ENCODE measurements at regions not wholly inside any gene's neighbourhood (a gene's known extent, or its start where the extent isn't known, plus 50 kb on each side); places are given as distances from the start of the nearest gene placed in this dataset.
"Not testable (repeated sequence)": the region's sequence is repeated elsewhere in the genome, so short reads cannot be mapped to it uniquely, and the experiment has no call there.

- DNase-seq = no peak
- intact Hi-C loops (cut with micrococcal nuclease) = no loop called here
- no peak overlapping the region for H3K4me3 ChIP-seq
- H3K27ac ChIP-seq (replicated peaks) = no peak overlapping the region
- no peaks in the 10 kb centered on the region for H3K27me3 ChIP-seq (ENCODE audit: low read depth)
- TF ChIP-seq, protein P1, sequence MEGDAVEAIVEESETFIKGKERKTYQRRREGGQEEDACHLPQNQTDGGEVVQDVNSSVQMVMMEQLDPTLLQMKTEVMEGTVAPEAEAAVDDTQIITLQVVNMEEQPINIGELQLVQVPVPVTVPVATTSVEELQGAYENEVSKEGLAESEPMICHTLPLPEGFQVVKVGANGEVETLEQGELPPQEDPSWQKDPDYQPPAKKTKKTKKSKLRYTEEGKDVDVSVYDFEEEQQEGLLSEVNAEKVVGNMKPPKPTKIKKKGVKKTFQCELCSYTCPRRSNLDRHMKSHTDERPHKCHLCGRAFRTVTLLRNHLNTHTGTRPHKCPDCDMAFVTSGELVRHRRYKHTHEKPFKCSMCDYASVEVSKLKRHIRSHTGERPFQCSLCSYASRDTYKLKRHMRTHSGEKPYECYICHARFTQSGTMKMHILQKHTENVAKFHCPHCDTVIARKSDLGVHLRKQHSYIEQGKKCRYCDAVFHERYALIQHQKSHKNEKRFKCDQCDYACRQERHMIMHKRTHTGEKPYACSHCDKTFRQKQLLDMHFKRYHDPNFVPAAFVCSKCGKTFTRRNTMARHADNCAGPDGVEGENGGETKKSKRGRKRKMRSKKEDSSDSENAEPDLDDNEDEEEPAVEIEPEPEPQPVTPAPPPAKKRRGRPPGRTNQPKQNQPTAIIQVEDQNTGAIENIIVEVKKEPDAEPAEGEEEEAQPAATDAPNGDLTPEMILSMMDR (IDR thresholded peaks at IDR 0.05; ENCODE audit: borderline replicate concordance) = no peak
- H3K4me1 ChIP-seq = peaks cover 11% of the 10 kb centered on the region
- H3K9me3 ChIP-seq (replicated peaks) = peaks cover 13% of the 10 kb centered on the region
- no peaks in the 10 kb centered on the region for H3K36me3 ChIP-seq
Measured at GRCh38 chr11:10973416-10973815, 115.6 kb upstream of the ZBED5 start.

DNA sequence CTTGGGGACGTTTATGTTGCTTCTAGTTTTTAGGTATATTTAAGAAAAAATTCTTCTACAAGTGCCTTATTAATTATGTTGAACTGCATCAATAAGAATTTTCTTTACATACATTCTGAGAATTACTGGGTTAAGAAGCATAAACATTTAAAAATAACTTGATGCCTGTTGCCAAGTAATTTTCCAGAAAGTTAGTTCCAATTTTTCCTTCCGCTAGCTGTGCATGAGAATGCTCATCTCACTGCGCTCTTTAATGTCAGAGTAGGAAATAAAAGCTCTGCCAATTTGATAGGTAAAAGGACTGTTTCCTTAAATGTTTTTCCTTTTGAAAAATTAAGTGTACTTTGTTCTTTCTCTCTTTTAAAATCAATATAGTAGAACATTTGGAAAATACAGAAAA, 113.1 kb upstream of the ZBED5 start:
- intact Hi-C loops (cut with micrococcal nuclease) = no loop called here

GRCh38 chr11:10969387-10969786, 111.5 kb upstream of the ZBED5 start:
- TF ChIP-seq, protein P1 (IDR thresholded peaks at IDR 0.05; ENCODE audit: borderline replicate concordance) = no peak
- Histone ChIP-seq H3K27ac (replicated peaks) (no peak overlapping the region), H3K36me3 (no peaks in the 10 kb centered on the region), H3K4me1 (no peaks in the 10 kb centered on the region), H3K9me3 (replicated peaks) (peaks cover 8% of the 10 kb centered on the region), H3K27me3 (ENCODE audit: low read depth) (no peaks in the 10 kb centered on the region), H3K4me3 (no peak overlapping the region)
- intact Hi-C loops (cut with micrococcal nuclease) = no loop called here
- no peak for DNase-seq

More for the DNA sequence above, 113.1 kb upstream of the ZBED5 start:
- no peak for DNase-seq
- TF ChIP-seq, protein P1 (IDR thresholded peaks at IDR 0.05; ENCODE audit: borderline replicate concordance) = no peak
- H3K4me3 ChIP-seq = no peak overlapping the region
- peaks cover 10% of the 10 kb centered on the region for H3K4me1 ChIP-seq
- H3K27ac ChIP-seq (replicated peaks) = no peak overlapping the region
- H3K36me3 ChIP-seq = no peaks in the 10 kb centered on the region
- peaks cover 5% of the 10 kb centered on the region for H3K9me3 ChIP-seq (replicated peaks)
- H3K27me3 ChIP-seq (ENCODE audit: low read depth) = no peaks in the 10 kb centered on the region

DNA sequence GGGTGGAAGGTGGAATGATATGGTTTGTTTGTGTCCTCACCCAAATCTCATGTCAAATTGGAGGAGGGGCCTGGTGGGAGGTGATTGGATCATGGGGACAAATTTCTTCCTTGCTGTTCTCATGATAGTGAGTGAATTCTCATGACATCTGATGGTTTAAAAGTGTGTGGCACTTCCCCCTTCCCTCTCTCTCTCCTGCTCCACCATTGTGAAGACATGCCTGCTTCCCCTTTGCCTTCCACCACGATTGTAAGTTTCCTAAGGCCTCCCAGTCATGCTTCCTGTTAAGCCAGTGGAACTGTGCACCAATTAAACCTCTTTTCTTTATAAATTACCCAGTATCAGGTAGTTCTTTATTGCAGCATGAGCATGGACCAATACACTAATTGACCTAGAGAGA, 99.0 kb upstream of the ZBED5 start:
- H3K27ac ChIP-seq (replicated peaks) = not testable (repeated sequence)

DNA sequence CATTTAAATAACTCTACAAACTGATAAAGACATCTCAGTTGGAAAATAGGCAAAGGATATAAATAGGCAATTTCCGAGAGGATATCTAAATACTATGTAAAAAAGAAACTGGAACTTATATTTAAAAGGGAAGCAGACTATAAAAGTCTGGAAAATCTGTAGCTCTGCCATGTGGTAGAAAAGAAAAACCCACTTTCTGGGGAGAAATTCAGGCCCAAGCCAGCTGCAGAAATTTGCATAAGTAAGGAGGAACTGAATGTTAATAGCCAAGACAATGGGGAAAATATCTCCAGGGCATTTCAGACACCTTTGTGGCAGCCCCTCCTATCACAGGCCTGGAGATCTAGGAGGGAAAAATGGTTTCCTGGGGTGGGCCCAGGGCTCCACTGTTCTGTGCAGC, 97.8 kb upstream of the ZBED5 start:
- DNase-seq = no peak
- Histone ChIP-seq H3K36me3 (no peaks in the 10 kb centered on the region), H3K27ac (replicated peaks) (no peak overlapping the region), H3K4me3 (no peak overlapping the region), H3K9me3 (replicated peaks) (peaks cover 12% of the 10 kb centered on the region), H3K4me1 (no peaks in the 10 kb centered on the region), H3K27me3 (ENCODE audit: low read depth) (peaks cover 20% of the 10 kb centered on the region)
- intact Hi-C loops (cut with micrococcal nuclease) = no loop called here
- TF ChIP-seq, protein P1 (IDR thresholded peaks at IDR 0.05; ENCODE audit: borderline replicate concordance) = no peak

More for the DNA sequence above, 99.0 kb upstream of the ZBED5 start:
- Histone ChIP-seq H3K27me3 (ENCODE audit: low read depth) (peaks cover 20% of the 10 kb centered on the region), H3K9me3 (replicated peaks) (peaks cover 12% of the 10 kb centered on the region)
- H3K4me3 ChIP-seq; H3K36me3 ChIP-seq; intact Hi-C loops (cut with micrococcal nuclease); DNase-seq; H3K4me1 ChIP-seq: not testable (repeated sequence)

- H3K9me3 ChIP-seq (replicated peaks) = peaks cover 5% of the 10 kb centered on the region
- H3K27ac ChIP-seq (replicated peaks) = no peak overlapping the region
- TF ChIP-seq, protein P1 (IDR thresholded peaks at IDR 0.05; ENCODE audit: borderline replicate concordance) = no peak
- intact Hi-C loops (cut with micrococcal nuclease) = no loop called here
- H3K36me3 ChIP-seq = no peaks in the 10 kb centered on the region
- peaks cover 20% of the 10 kb centered on the region for H3K27me3 ChIP-seq (ENCODE audit: low read depth)
- no peak for DNase-seq
- H3K4me1 ChIP-seq = no peaks in the 10 kb centered on the region
- H3K4me3 ChIP-seq = no peak overlapping the region
Measured at GRCh38 chr11:10954184-10954583, 96.3 kb upstream of the ZBED5 start.
